ENCODE measurements at regions not wholly inside any gene's neighbourhood (a gene's known extent, or its start where the extent isn't known, plus 50 kb on each side); places are given as distances from the start of the nearest gene placed in this dataset.

GRCh38 chrX:122094611-122095010, 1047.2 kb downstream of the GLUD2 start:
- H3K27ac ChIP-seq (ENCODE audit: low read depth, low read length): no peak overlapping the region
- Mint-ChIP-seq H3K27me3 (peaks cover 0 to 2% of the 10 kb centered on the region in 2 donors), H3K36me3 (no peaks in the 10 kb centered on the region), H3K4me3 (no peak overlapping the region), H3K27ac (no peak overlapping the region), H3K4me1 (no peaks in the 10 kb centered on the region), H3K9me3 (peaks cover 0 to 13% (median 2%) of the 10 kb centered on the region in 5 donors)
- DNase-seq: no peak
- ChIA-PET CTCF (no interaction called here), POLR2A (no interaction called here)
- no peak overlapping the region for H3K4me3 ChIP-seq (ENCODE audit: low read length)
- H3K36me3 ChIP-seq (ENCODE audit: insufficient read depth, low read length): no peaks in the 10 kb centered on the region
- H3K9me3 ChIP-seq (ENCODE audit: low read length): no peaks in the 10 kb centered on the region
- H3K4me1 ChIP-seq (ENCODE audit: insufficient read depth, low read length): no peaks in the 10 kb centered on the region
- H3K27me3 ChIP-seq (ENCODE audit: insufficient read depth, low read length, poor library complexity, severe bottlenecking): no peaks in the 10 kb centered on the region

- ChIA-PET POLR2A (no interaction called here), CTCF (no interaction called here)
- H3K36me3 Mint-ChIP-seq: no peaks in the 10 kb centered on the region
These were observed 1066.0 kb downstream of the GLUD2 start for GRCh38 chrX:122113376-122113775.

GRCh38 chrX:122113896-122114295, 1066.5 kb downstream of the GLUD2 start:
- no peak for DNase-seq
- Histone ChIP-seq H3K27ac (ENCODE audit: low read depth, low read length) (no peak overlapping the region), H3K36me3 (ENCODE audit: insufficient read depth, low read length) (no peaks in the 10 kb centered on the region), H3K9me3 (ENCODE audit: low read length) (no peaks in the 10 kb centered on the region), H3K4me3 (ENCODE audit: low read length) (no peak overlapping the region), H3K4me1 (ENCODE audit: insufficient read depth, low read length) (no peaks in the 10 kb centered on the region), H3K27me3 (ENCODE audit: insufficient read depth, low read length, poor library complexity, severe bottlenecking) (no peaks in the 10 kb centered on the region)
- H3K27me3 Mint-ChIP-seq: no peaks in the 10 kb centered on the region
- H3K4me3 Mint-ChIP-seq: no peak overlapping the region
- POLR2A ChIA-PET: no interaction called here
- no peaks in the 10 kb centered on the region for H3K36me3 Mint-ChIP-seq
- H3K9me3 Mint-ChIP-seq: peaks cover 0 to 4% (median 2%) of the 10 kb centered on the region in 5 donors
- H3K4me1 Mint-ChIP-seq: no peaks in the 10 kb centered on the region
- CTCF ChIA-PET: no interaction called here
- no peak overlapping the region for H3K27ac Mint-ChIP-seq

More at GRCh38 chrX:122113376-122113775, 1066.0 kb downstream of the GLUD2 start:
- Histone ChIP-seq H3K36me3 (ENCODE audit: insufficient read depth, low read length) (no peaks in the 10 kb centered on the region), H3K9me3 (ENCODE audit: low read length) (no peaks in the 10 kb centered on the region), H3K27me3 (ENCODE audit: insufficient read depth, low read length, poor library complexity, severe bottlenecking) (no peaks in the 10 kb centered on the region), H3K4me3 (ENCODE audit: low read length) (no peak overlapping the region), H3K27ac (ENCODE audit: low read depth, low read length) (no peak overlapping the region), H3K4me1 (ENCODE audit: insufficient read depth, low read length) (no peaks in the 10 kb centered on the region)
- DNase-seq: no peak
- H3K4me1 Mint-ChIP-seq: no peaks in the 10 kb centered on the region
- H3K9me3 Mint-ChIP-seq: peaks cover 0 to 4% (median 2%) of the 10 kb centered on the region in 5 donors
- no peak overlapping the region for H3K4me3 Mint-ChIP-seq
- no peaks in the 10 kb centered on the region for H3K27me3 Mint-ChIP-seq
- no peak overlapping the region for H3K27ac Mint-ChIP-seq

- Mint-ChIP-seq H3K4me3 (no peak overlapping the region), H3K27me3 (no peaks in the 10 kb centered on the region), H3K27ac (no peak overlapping the region), H3K36me3 (no peaks in the 10 kb centered on the region), H3K9me3 (peaks cover 0 to 4% (median 2%) of the 10 kb centered on the region in 5 donors), H3K4me1 (no peaks in the 10 kb centered on the region)
- ChIA-PET POLR2A (no interaction called here), CTCF (no interaction called here)
- no peaks in the 10 kb centered on the region for H3K36me3 ChIP-seq (ENCODE audit: insufficient read depth, low read length)
- no peaks in the 10 kb centered on the region for H3K4me1 ChIP-seq (ENCODE audit: insufficient read depth, low read length)
- H3K4me3 ChIP-seq (ENCODE audit: low read length): no peak overlapping the region
- H3K27ac ChIP-seq (ENCODE audit: low read depth, low read length): no peak overlapping the region
- H3K9me3 ChIP-seq (ENCODE audit: low read length): no peaks in the 10 kb centered on the region
- H3K27me3 ChIP-seq (ENCODE audit: insufficient read depth, low read length, poor library complexity, severe bottlenecking): no peaks in the 10 kb centered on the region
- DNase-seq: no peak
These were observed 1068.2 kb downstream of the GLUD2 start for GRCh38 chrX:122115604-122116003.

GRCh38 chrX:122119361-122119760, 1064.7 kb upstream of the GRIA3 start:
- H3K9me3 Mint-ChIP-seq: peaks cover 0 to 4% (median 1%) of the 10 kb centered on the region in 5 donors
- CTCF ChIA-PET: no interaction called here
- H3K4me3 Mint-ChIP-seq: no peak overlapping the region

GRCh38 chrX:122122274-122122673, 1061.8 kb upstream of the GRIA3 start:
- H3K27me3 ChIP-seq (ENCODE audit: insufficient read depth, low read length, poor library complexity, severe bottlenecking): no peaks in the 10 kb centered on the region
- Mint-ChIP-seq H3K27ac (no peak overlapping the region), H3K27me3 (no peaks in the 10 kb centered on the region), H3K4me3 (no peak overlapping the region), H3K4me1 (no peaks in the 10 kb centered on the region), H3K9me3 (peaks cover 0 to 3% (median 0%) of the 10 kb centered on the region in 5 donors), H3K36me3 (no peaks in the 10 kb centered on the region)
- CTCF ChIA-PET: no interaction called here
- H3K27ac ChIP-seq (ENCODE audit: low read depth, low read length): no peak overlapping the region
- no peaks in the 10 kb centered on the region for H3K36me3 ChIP-seq (ENCODE audit: insufficient read depth, low read length)
- POLR2A ChIA-PET: no interaction called here
- H3K9me3 ChIP-seq (ENCODE audit: low read length): no peaks in the 10 kb centered on the region
- DNase-seq: no peak
- H3K4me3 ChIP-seq (ENCODE audit: low read length): no peak overlapping the region
- no peaks in the 10 kb centered on the region for H3K4me1 ChIP-seq (ENCODE audit: insufficient read depth, low read length)

More at GRCh38 chrX:122119361-122119760, 1064.7 kb upstream of the GRIA3 start:
- no peaks in the 10 kb centered on the region for H3K27me3 Mint-ChIP-seq
- POLR2A ChIA-PET: no interaction called here
- Histone ChIP-seq H3K27ac (ENCODE audit: low read depth, low read length) (no peak overlapping the region), H3K27me3 (ENCODE audit: insufficient read depth, low read length, poor library complexity, severe bottlenecking) (no peaks in the 10 kb centered on the region), H3K4me3 (ENCODE audit: low read length) (no peak overlapping the region), H3K4me1 (ENCODE audit: insufficient read depth, low read length) (no peaks in the 10 kb centered on the region), H3K9me3 (ENCODE audit: low read length) (no peaks in the 10 kb centered on the region), H3K36me3 (ENCODE audit: insufficient read depth, low read length) (no peaks in the 10 kb centered on the region)
- no peak for DNase-seq
- no peak overlapping the region for H3K27ac Mint-ChIP-seq
- H3K4me1 Mint-ChIP-seq: no peaks in the 10 kb centered on the region
- H3K36me3 Mint-ChIP-seq: no peaks in the 10 kb centered on the region

- Histone ChIP-seq H3K9me3 (ENCODE audit: low read length) (no peaks in the 10 kb centered on the region), H3K4me3 (ENCODE audit: low read length) (no peak overlapping the region), H3K27ac (ENCODE audit: low read depth, low read length) (no peak overlapping the region), H3K4me1 (ENCODE audit: insufficient read depth, low read length) (no peaks in the 10 kb centered on the region), H3K36me3 (ENCODE audit: insufficient read depth, low read length) (no peaks in the 10 kb centered on the region), H3K27me3 (ENCODE audit: insufficient read depth, low read length, poor library complexity, severe bottlenecking) (no peaks in the 10 kb centered on the region)
- POLR2A ChIA-PET: no interaction called here
- Mint-ChIP-seq H3K27ac (no peak overlapping the region), H3K9me3 (peaks cover 0 to 6% (median 3%) of the 10 kb centered on the region in 5 donors), H3K4me1 (no peaks in the 10 kb centered on the region), H3K27me3 (no peaks in the 10 kb centered on the region), H3K36me3 (no peaks in the 10 kb centered on the region), H3K4me3 (no peak overlapping the region)
- no peak for DNase-seq
- CTCF ChIA-PET: no interaction called here
These were observed 1050.6 kb upstream of the GRIA3 start for GRCh38 chrX:122133478-122133877.

- ChIA-PET POLR2A (no interaction called here), CTCF (no interaction called here)
- Mint-ChIP-seq H3K9me3 (peaks cover 0 to 6% (median 3%) of the 10 kb centered on the region in 5 donors), H3K27me3 (no peaks in the 10 kb centered on the region), H3K4me3 (no peak overlapping the region), H3K4me1 (no peaks in the 10 kb centered on the region), H3K36me3 (no peaks in the 10 kb centered on the region), H3K27ac (no peak overlapping the region)
- Histone ChIP-seq H3K4me1 (ENCODE audit: insufficient read depth, low read length) (no peaks in the 10 kb centered on the region), H3K9me3 (ENCODE audit: low read length) (no peaks in the 10 kb centered on the region), H3K27me3 (ENCODE audit: insufficient read depth, low read length, poor library complexity, severe bottlenecking) (no peaks in the 10 kb centered on the region), H3K36me3 (ENCODE audit: insufficient read depth, low read length) (no peaks in the 10 kb centered on the region), H3K27ac (ENCODE audit: low read depth, low read length) (no peak overlapping the region), H3K4me3 (ENCODE audit: low read length) (no peak overlapping the region)
- DNase-seq: no peak
These were observed 1049.8 kb upstream of the GRIA3 start for GRCh38 chrX:122134291-122134690.

- H3K27ac Mint-ChIP-seq: no peak overlapping the region
- POLR2A ChIA-PET: no interaction called here
- no peaks in the 10 kb centered on the region for H3K4me1 Mint-ChIP-seq
These were observed 1049.0 kb upstream of the GRIA3 start for GRCh38 chrX:122135070-122135469.

More at GRCh38 chrX:122135070-122135469, 1049.0 kb upstream of the GRIA3 start:
- no peaks in the 10 kb centered on the region for H3K9me3 ChIP-seq (ENCODE audit: low read length)
- no peak overlapping the region for H3K4me3 ChIP-seq (ENCODE audit: low read length)
- H3K36me3 Mint-ChIP-seq: no peaks in the 10 kb centered on the region
- no peaks in the 10 kb centered on the region for H3K27me3 Mint-ChIP-seq
- H3K4me3 Mint-ChIP-seq: no peak overlapping the region
- H3K4me1 ChIP-seq (ENCODE audit: insufficient read depth, low read length): no peaks in the 10 kb centered on the region
- no peaks in the 10 kb centered on the region for H3K36me3 ChIP-seq (ENCODE audit: insufficient read depth, low read length)
- CTCF ChIA-PET: no interaction called here
- H3K27me3 ChIP-seq (ENCODE audit: insufficient read depth, low read length, poor library complexity, severe bottlenecking): no peaks in the 10 kb centered on the region
- no peak overlapping the region for H3K27ac ChIP-seq (ENCODE audit: low read depth, low read length)
- no peak for DNase-seq
- peaks cover 0 to 6% (median 3%) of the 10 kb centered on the region in 5 donors for H3K9me3 Mint-ChIP-seq
